ENCODE measurements at regions not wholly inside any gene's neighbourhood (a gene's known extent, or its start where the extent isn't known, plus 50 kb on each side); places are given as distances from the start of the nearest gene placed in this dataset.

GRCh38 chr6:2534406-2535042, 216.2 kb downstream of the MYLK4 start:
- DNase-seq = no peak

- no peak for DNase-seq
These were observed 219.1 kb downstream of the MYLK4 start for GRCh38 chr6:2531426-2532215.

- peak in 1 of 3 experiments; percentile 11 for DNase-seq
These were observed 221.5 kb downstream of the MYLK4 start for GRCh38 chr6:2529211-2529719.

GRCh38 chr6:2528156-2528555, 222.6 kb downstream of the MYLK4 start:
- DNase-seq = no peak

- no peak for DNase-seq
These were observed 224.0 kb downstream of the MYLK4 start for GRCh38 chr6:2526766-2527165.

GRCh38 chr6:2524090-2524489, 226.6 kb downstream of the MYLK4 start:
- no peak for DNase-seq

- DNase-seq = no peak
These were observed 227.7 kb downstream of the MYLK4 start for GRCh38 chr6:2523061-2523460.

- no peak for DNase-seq
These were observed 228.2 kb downstream of the MYLK4 start for GRCh38 chr6:2522521-2522920.

- no peak for DNase-seq
These were observed 232.8 kb downstream of the MYLK4 start for GRCh38 chr6:2517855-2518473.

- no peak for DNase-seq
These were observed 233.3 kb downstream of the MYLK4 start for GRCh38 chr6:2517401-2517800.

GRCh38 chr6:2516059-2516458, 234.7 kb downstream of the MYLK4 start:
- no peak for DNase-seq

- DNase-seq = no peak
These were observed 235.7 kb downstream of the MYLK4 start for GRCh38 chr6:2514965-2515543.

GRCh38 chr6:2512802-2513201, 237.9 kb downstream of the MYLK4 start:
- no peak for DNase-seq

- DNase-seq = no peak
These were observed 240.4 kb downstream of the MYLK4 start for GRCh38 chr6:2510316-2510715.

- DNase-seq = no peak
These were observed 241.0 kb downstream of the MYLK4 start for GRCh38 chr6:2509711-2510110.

GRCh38 chr6:2508071-2508470, 242.7 kb downstream of the MYLK4 start:
- no peak for DNase-seq

- no peak for DNase-seq
These were observed 243.1 kb downstream of the MYLK4 start for GRCh38 chr6:2507521-2508037.

- no peak for DNase-seq
These were observed 243.7 kb downstream of the MYLK4 start for GRCh38 chr6:2507016-2507415.

GRCh38 chr6:2505624-2506023, 245.1 kb downstream of the MYLK4 start:
- peak in 1 of 3 experiments; percentile 4 for DNase-seq

GRCh38 chr6:2504495-2505064, 246.1 kb downstream of the MYLK4 start:
- DNase-seq = no peak

- no peak for DNase-seq
These were observed 246.8 kb downstream of the MYLK4 start for GRCh38 chr6:2503816-2504494.

GRCh38 chr6:2502998-2503674, 247.6 kb downstream of the MYLK4 start:
- DNase-seq = no peak
